ENCODE measurements at regions not wholly inside any gene's neighbourhood (a gene's known extent, or its start where the extent isn't known, plus 50 kb on each side); places are given as distances from the start of the nearest gene placed in this dataset.
"Not testable (repeated sequence)": the region's sequence is repeated elsewhere in the genome, so short reads cannot be mapped to it uniquely, and the experiment has no call there.

- 93 to 96% methylated on average over 1 of the region's 1 CpG for WGBS, 2 donors
- no peak for DNase-seq (ENCODE audit: low spot score in 2 of 2)
Observed at GRCh38 chr6:27031302-27031701, 216.2 kb upstream of the PRSS16 start.

GRCh38 chr6:27038498-27038897 is 209.0 kb upstream of the PRSS16 start:
- H3K27me3 ChIP-seq, result no peaks in the 10 kb centered on the region
- H3K9me3 ChIP-seq, result no peaks in the 10 kb centered on the region
- H3K4me3 ChIP-seq, result no peak overlapping the region
- no peak overlapping the region for H3K27ac ChIP-seq
- H3K36me3 ChIP-seq, result no peaks in the 10 kb centered on the region
- TF ChIP-seq EP300 (IDR thresholded peaks at IDR 0.05) (no peak), CTCF (IDR thresholded peaks at IDR 0.05) (no peak), POLR2A (IDR thresholded peaks at IDR 0.05) (no peak)
- H3K4me1 ChIP-seq, result no peaks in the 10 kb centered on the region
- no peak for DNase-seq (ENCODE audit: low spot score in 2 of 2)

More at GRCh38 chr6:27031302-27031701, 216.2 kb upstream of the PRSS16 start:
- TF ChIP-seq CTCF (IDR thresholded peaks at IDR 0.05), result no peak
- no peak for TF ChIP-seq POLR2A (IDR thresholded peaks at IDR 0.05)
- TF ChIP-seq EP300 (IDR thresholded peaks at IDR 0.05), result no peak
- no peaks in the 10 kb centered on the region for H3K36me3 ChIP-seq
- no peaks in the 10 kb centered on the region for H3K27me3 ChIP-seq
- H3K9me3 ChIP-seq, result no peaks in the 10 kb centered on the region
- H3K27ac ChIP-seq, result no peak overlapping the region
- no peaks in the 10 kb centered on the region for H3K4me1 ChIP-seq
- H3K4me3 ChIP-seq, result no peak overlapping the region

GRCh38 chr6:27040244-27041042 is 207.1 kb upstream of the PRSS16 start:
- no peak overlapping the region for H3K4me3 ChIP-seq
- H3K4me1 ChIP-seq, result no peaks in the 10 kb centered on the region
- no peak for TF ChIP-seq POLR2A (IDR thresholded peaks at IDR 0.05)
- TF ChIP-seq EP300 (IDR thresholded peaks at IDR 0.05), result no peak
- TF ChIP-seq CTCF (IDR thresholded peaks at IDR 0.05), result no peak
- no peaks in the 10 kb centered on the region for H3K27me3 ChIP-seq
- no peak overlapping the region for H3K27ac ChIP-seq
- WGBS, 2 donors, result 59 to 65% methylated on average over 7 of the region's 7 CpGs
- no peak for DNase-seq (ENCODE audit: low spot score in 2 of 2)
- peaks cover 0 to 5% (median 0%) of the 10 kb centered on the region in 4 donors for H3K9me3 ChIP-seq
- H3K36me3 ChIP-seq, result no peaks in the 10 kb centered on the region

- H3K4me3 ChIP-seq, result no peak overlapping the region
- H3K27me3 ChIP-seq, result no peaks in the 10 kb centered on the region
- no peaks in the 10 kb centered on the region for H3K4me1 ChIP-seq
- peaks cover 0 to 5% (median 0%) of the 10 kb centered on the region in 4 donors for H3K9me3 ChIP-seq
- no peaks in the 10 kb centered on the region for H3K36me3 ChIP-seq
- H3K27ac ChIP-seq, result no peak overlapping the region
- DNase-seq (ENCODE audit: low spot score in 2 of 2), result no peak
- TF ChIP-seq CTCF (IDR thresholded peaks at IDR 0.05) (no peak), POLR2A (IDR thresholded peaks at IDR 0.05) (no peak), EP300 (IDR thresholded peaks at IDR 0.05) (no peak)
- 83 to 92% methylated on average over 2 of the region's 2 CpGs for WGBS, 2 donors
Observed at GRCh38 chr6:27043244-27043643, 204.3 kb upstream of the PRSS16 start.

- not testable (repeated sequence) for H3K4me3 ChIP-seq; H3K27ac ChIP-seq; H3K9me3 ChIP-seq; H3K4me1 ChIP-seq; DNase-seq (ENCODE audit: low spot score in 2 of 2); H3K36me3 ChIP-seq; H3K27me3 ChIP-seq
- 93 to 95% methylated on average over 14 to 19 of the region's 26 CpGs for WGBS, 2 donors
Observed at GRCh38 chr6:27045131-27045530, 202.4 kb upstream of the PRSS16 start.

- not testable (repeated sequence) for H3K27me3 ChIP-seq; DNase-seq (ENCODE audit: low spot score in 2 of 2); H3K4me3 ChIP-seq; H3K36me3 ChIP-seq; H3K9me3 ChIP-seq; H3K4me1 ChIP-seq; H3K27ac ChIP-seq
- 63% methylated on average over 5 of the region's 5 CpGs for WGBS, 2 donors
Observed at GRCh38 chr6:27047725-27048124, 199.8 kb upstream of the PRSS16 start.

Measured in tibial nerve (tissue), 4 donors.